GM12875 (cell line): ENCODE measurements at regions not wholly inside any gene's neighbourhood (a gene's known extent, or its start where the extent isn't known, plus 50 kb on each side); places are given as distances from the start of the nearest gene placed in this dataset.

Experiments
- H3K4me3 ChIP-seq: one replicate; pipeline ENCODE4 v1.5.1; 2011; ENCODE audit warnings: low read depth, low read length, control low read depth
- TF ChIP-seq, protein P1 (sequence below): IDR thresholded peaks from 2 replicates; pipeline ENCODE4 v1.5.1; 2011; ENCODE audit warnings: low read depth, mild to moderate bottlenecking, control low read depth, inconsistent platforms, low read length, moderate library complexity, borderline replicate concordance; ENCODE audit not compliant: insufficient read depth

DNA sequence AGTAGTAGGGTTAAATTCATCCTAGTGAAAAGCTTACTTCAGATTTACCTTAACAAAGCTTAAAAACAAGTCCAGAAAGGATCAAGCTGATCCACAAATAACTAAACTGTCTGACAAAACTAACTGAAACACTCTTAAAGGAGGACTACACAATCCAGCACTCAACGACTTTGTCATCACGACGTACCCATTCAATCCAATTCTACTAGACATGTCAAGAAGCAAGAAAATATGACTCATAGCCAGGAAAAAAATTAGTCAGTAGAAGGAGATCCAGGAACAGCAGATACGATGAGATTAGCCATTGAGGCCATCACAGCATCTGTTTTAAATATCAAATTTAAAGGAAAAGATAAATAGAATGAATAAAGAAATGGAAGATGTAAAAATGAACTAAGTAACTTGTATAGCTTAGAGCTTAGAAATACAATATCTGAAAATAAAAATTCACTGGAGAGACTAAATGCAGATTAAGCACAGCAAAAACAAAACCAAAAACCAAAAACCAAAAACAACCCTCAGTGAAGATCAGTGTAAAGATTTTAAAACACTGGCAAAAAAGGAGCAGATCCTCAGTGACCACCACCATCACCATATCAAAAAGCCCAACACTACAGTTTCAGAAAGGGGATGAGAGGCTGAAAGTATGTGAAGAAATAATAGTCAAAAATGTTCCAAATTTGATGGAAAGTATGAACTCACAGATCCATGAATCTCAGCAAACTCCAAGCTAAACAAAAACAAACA is 95.0 kb upstream of the CCND2 start:
- no peak overlapping the region for H3K4me3 ChIP-seq
- TF ChIP-seq, protein P1, sequence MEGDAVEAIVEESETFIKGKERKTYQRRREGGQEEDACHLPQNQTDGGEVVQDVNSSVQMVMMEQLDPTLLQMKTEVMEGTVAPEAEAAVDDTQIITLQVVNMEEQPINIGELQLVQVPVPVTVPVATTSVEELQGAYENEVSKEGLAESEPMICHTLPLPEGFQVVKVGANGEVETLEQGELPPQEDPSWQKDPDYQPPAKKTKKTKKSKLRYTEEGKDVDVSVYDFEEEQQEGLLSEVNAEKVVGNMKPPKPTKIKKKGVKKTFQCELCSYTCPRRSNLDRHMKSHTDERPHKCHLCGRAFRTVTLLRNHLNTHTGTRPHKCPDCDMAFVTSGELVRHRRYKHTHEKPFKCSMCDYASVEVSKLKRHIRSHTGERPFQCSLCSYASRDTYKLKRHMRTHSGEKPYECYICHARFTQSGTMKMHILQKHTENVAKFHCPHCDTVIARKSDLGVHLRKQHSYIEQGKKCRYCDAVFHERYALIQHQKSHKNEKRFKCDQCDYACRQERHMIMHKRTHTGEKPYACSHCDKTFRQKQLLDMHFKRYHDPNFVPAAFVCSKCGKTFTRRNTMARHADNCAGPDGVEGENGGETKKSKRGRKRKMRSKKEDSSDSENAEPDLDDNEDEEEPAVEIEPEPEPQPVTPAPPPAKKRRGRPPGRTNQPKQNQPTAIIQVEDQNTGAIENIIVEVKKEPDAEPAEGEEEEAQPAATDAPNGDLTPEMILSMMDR = no peak

- no peak overlapping the region for H3K4me3 ChIP-seq
- TF ChIP-seq, protein P1 = no peak
Measured at GRCh38 chr12:4177262-4177661, 96.3 kb upstream of the CCND2 start.

- H3K4me3 ChIP-seq = no peak overlapping the region
- TF ChIP-seq, protein P1 = no peak
Measured at GRCh38 chr12:4176168-4176567, 97.4 kb upstream of the CCND2 start.

- no peak overlapping the region for H3K4me3 ChIP-seq
- TF ChIP-seq, protein P1 = no peak
Measured at GRCh38 chr12:4174417-4174816, 99.1 kb upstream of the CCND2 start.

DNA sequence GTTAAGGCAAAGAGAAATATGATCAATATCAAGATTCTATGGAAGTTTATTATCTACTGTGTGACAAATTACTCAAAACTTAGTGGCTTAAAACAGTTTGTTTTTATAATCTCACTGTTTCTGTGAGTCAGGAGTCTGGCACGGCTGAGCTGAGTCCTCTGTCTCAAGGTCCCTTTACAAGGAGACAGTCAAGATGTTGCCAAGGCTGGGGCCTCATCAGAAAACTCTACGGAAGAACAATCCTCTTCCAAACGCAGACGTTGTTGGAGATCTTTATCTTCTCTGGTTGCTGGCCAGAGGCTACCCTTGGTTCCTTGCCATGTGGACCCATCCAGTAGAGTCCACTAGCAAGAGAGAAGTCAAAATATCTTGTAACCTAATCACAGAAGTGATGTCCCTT is 100.6 kb upstream of the CCND2 start:
- TF ChIP-seq, protein P1 = no peak
- H3K4me3 ChIP-seq = no peak overlapping the region

DNA sequence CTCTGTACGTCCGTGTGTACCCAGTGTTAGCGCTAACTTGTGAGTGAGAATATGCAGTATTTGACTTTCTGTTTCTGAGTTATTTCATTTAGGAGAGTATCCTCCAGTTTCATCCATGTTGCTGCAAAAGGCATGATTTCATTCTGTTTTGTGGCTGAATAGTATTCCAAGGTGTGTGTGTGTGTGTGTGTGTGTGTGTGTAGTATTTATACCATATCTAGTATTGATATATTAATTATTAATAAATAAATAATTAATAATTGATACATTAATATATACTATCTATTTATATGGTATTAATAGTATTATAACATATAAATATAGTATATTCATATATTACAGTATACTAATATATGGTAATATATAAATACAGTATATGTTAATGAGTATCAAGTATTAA is 101.8 kb upstream of the CCND2 start:
- no peak overlapping the region for H3K4me3 ChIP-seq
- TF ChIP-seq, protein P1 = no peak

DNA sequence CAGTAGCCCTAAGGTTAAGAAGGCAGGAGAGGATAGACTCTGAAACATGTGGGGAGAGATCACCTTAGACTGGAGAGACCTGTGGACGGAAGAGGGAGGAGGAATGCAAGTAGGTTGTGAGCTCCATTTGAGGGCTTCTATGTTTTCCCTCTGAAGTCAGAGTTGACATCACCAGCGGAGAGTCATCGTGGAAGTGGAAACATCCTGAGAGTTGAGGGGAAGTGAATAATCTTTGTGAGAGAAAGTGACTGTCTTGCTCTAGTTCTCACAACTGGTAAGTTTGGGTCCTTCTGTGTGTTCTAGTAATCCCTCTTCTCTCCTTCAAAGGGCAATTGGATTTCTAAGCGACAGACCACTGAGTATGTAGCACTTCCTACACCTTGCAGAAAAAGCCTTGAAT is 103.6 kb upstream of the CCND2 start:
- no peak overlapping the region for H3K4me3 ChIP-seq
- TF ChIP-seq, protein P1 = no peak
